Activated naive CD8-positive, alpha-beta T cell treated with anti-CD3 and anti-CD28 coated beads, Interleukin-2, amount 10 ng/mL, durations not matched to agents 7 days and 5 days (primary cell): ENCODE measurements at regions not wholly inside any gene's neighbourhood (a gene's known extent, or its start where the extent isn't known, plus 50 kb on each side); places are given as distances from the start of the nearest gene placed in this dataset.

ENCODE experiments used
- ATAC-seq: fragments of 150-1000 bp; cut with Tn5 transposase; one replicate; pipeline ENCODE4 v1.10.0; 2021; ENCODE audit warnings: low read depth, moderate library complexity
- POLR2A ChIA-PET: fragments of 350-600 bp; sonication (Branson Sonifier 250); formaldehyde crosslinking; loops from one replicate; lab custom pipeline; 2021; ENCODE audit warnings: antibody characterized with exemption; lab: Charles Lee
- DNase-seq: peaks from one replicate; pipeline ENCODE4 v3.0.0; 2021
- H3K27ac Mint-ChIP-seq: one replicate; pipeline ENCODE4 v1.8.0; 2022; ENCODE audit warnings: mild to moderate bottlenecking, mixed read lengths
- H3K27me3 Mint-ChIP-seq: one replicate; pipeline ENCODE4 v1.8.0; 2022; ENCODE audit warnings: mild to moderate bottlenecking, moderate library complexity, mixed read lengths
- H3K36me3 Mint-ChIP-seq: one replicate; pipeline ENCODE4 v1.8.0; 2021; ENCODE audit warnings: mild to moderate bottlenecking, mixed read lengths
- H3K4me1 Mint-ChIP-seq: one replicate; pipeline ENCODE4 v1.8.0; 2021; ENCODE audit warnings: mixed read lengths
- H3K4me3 Mint-ChIP-seq: one replicate; pipeline ENCODE4 v1.8.0; 2022; ENCODE audit warnings: mild to moderate bottlenecking, moderate library complexity, mixed read lengths
- H3K9me3 Mint-ChIP-seq: one replicate; pipeline ENCODE4 v1.8.0; 2021; ENCODE audit warnings: mixed read lengths

- ATAC-seq (no peak), DNase-seq (no peak)
- no peak overlapping the region for H3K4me3 Mint-ChIP-seq
- no peaks in the 10 kb centered on the region for H3K27me3 Mint-ChIP-seq
- POLR2A ChIA-PET = no interaction called here
- peaks cover 6% of the 10 kb centered on the region for H3K9me3 Mint-ChIP-seq
- H3K27ac Mint-ChIP-seq = no peak overlapping the region
- no peaks in the 10 kb centered on the region for H3K36me3 Mint-ChIP-seq
- H3K4me1 Mint-ChIP-seq = no peaks in the 10 kb centered on the region
Measured at GRCh38 chr1:105122041-105122440, 1372.3 kb downstream of the AMY1C start.

DNA sequence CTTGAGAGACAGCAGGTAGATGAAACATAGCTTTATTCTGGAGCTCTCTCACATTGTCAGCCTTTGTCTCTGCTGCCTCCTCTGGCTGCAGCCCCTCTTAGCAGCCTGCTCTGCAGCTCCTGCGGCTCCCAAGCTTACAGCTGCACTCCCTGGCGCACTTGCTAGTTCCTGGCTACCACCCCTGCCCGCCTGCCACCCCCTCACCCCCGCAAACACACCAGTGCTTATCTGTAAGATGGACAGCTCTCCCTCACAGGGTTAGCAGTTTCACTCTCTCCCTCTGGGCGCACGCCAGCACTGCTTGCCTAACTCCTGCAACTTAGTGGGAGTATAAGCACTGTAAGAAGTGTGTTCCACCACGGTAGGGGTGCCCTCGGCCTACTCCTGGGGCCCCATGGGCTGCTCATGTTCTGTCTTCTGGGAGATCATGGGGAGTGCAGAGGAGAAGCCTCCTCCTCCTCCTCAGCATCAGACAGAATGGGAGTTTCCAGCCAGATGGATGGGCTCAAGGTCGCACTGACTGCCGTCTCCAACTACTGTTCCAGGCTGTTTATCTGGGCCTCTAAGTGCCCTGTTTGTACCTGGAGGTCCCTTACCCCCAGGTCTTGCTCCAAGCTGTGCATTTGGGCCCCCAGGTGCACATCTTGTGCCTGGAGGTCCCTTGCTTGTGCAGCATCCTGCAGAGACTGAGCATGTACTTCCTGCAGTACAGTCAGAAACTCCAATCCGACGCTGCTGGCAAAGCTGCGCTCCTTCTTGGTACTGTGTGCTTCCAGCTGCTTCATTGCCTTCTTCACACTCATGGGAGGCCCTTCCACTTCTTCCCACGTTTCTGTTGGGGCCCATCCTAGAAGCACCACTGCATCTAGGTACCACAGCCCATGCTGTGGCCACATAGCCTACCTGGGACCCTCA lies 1388.1 kb downstream of the AMY1C start:
- Mint-ChIP-seq H3K27ac (no peak overlapping the region), H3K36me3 (no peaks in the 10 kb centered on the region), H3K4me3 (no peak overlapping the region), H3K9me3 (peaks cover 2% of the 10 kb centered on the region), H3K27me3 (no peaks in the 10 kb centered on the region), H3K4me1 (no peaks in the 10 kb centered on the region)
- POLR2A ChIA-PET = no interaction called here
- no peak for DNase-seq
- no peak for ATAC-seq

GRCh38 chr1:105138458-105138893 lies 1388.8 kb downstream of the AMY1C start:
- Mint-ChIP-seq H3K27me3 (no peaks in the 10 kb centered on the region), H3K4me3 (no peak overlapping the region), H3K36me3 (no peaks in the 10 kb centered on the region), H3K9me3 (peaks cover 2% of the 10 kb centered on the region), H3K27ac (no peak overlapping the region), H3K4me1 (no peaks in the 10 kb centered on the region)
- POLR2A ChIA-PET = no interaction called here
- DNase-seq = no peak
- no peak for ATAC-seq

DNA sequence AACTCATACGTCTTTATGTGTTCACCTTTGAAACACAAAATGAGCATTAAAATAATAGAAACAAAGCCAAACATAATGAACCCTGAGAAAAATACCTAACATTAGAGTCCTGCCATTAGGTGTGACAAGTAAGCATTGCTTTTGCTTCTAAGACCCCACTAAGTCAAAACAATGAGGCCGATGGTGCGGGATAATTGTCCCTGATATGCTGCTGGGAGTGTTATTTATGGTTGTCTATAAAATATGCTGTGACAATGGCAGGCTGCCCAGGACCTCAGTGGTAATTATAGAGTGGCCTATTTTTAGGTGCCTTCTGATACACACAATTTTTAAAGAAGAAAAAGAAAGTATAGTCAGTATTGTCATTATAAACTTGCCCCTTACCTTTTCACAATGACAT lies 1423.1 kb downstream of the AMY1C start:
- ATAC-seq (no peak), DNase-seq (no peak)
- H3K27me3 Mint-ChIP-seq = no peaks in the 10 kb centered on the region
- peaks cover 5% of the 10 kb centered on the region for H3K9me3 Mint-ChIP-seq
- no peaks in the 10 kb centered on the region for H3K36me3 Mint-ChIP-seq
- H3K4me3 Mint-ChIP-seq = no peak overlapping the region
- POLR2A ChIA-PET = no interaction called here
- H3K27ac Mint-ChIP-seq = no peak overlapping the region
- H3K4me1 Mint-ChIP-seq = no peaks in the 10 kb centered on the region

- no peak overlapping the region for H3K4me3 Mint-ChIP-seq
- H3K4me1 Mint-ChIP-seq = no peaks in the 10 kb centered on the region
- peaks cover 6% of the 10 kb centered on the region for H3K9me3 Mint-ChIP-seq
- no peaks in the 10 kb centered on the region for H3K27me3 Mint-ChIP-seq
- ATAC-seq (no peak), DNase-seq (no peak)
- H3K36me3 Mint-ChIP-seq = no peaks in the 10 kb centered on the region
- POLR2A ChIA-PET = no interaction called here
- H3K27ac Mint-ChIP-seq = no peak overlapping the region
Measured at GRCh38 chr1:105180789-105181188, 1431.1 kb downstream of the AMY1C start.

DNA sequence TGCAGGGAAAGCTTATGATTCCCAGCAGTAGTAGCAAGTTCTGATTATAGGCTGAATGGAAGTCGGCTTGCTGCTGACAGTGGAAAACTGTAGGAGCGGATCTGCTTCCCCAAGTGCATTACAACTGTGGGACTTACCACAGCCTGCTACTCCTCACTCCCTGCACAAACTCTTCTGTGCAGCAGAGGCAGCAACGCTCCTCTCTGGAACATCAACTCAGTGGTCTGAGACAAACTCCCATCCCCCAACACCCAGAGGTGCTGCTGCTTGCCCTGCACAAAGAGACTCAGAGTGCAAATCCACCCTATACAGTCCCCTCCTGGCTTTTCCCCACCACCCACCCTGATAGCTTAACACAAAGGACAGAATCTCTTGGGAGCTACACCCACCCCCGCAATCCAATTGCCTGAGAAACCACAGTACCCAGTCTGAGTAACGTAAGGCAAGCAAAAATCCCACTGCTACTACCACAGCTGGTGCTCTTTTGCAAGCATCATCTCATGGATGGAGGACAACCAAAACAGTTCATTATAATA lies 1455.2 kb downstream of the AMY1C start:
- no peak for DNase-seq
- H3K4me1 Mint-ChIP-seq = no peaks in the 10 kb centered on the region
- ATAC-seq = no peak
- peaks cover 3% of the 10 kb centered on the region for H3K9me3 Mint-ChIP-seq
- H3K27me3 Mint-ChIP-seq = no peaks in the 10 kb centered on the region
- H3K36me3 Mint-ChIP-seq = no peaks in the 10 kb centered on the region
- H3K27ac Mint-ChIP-seq = no peak overlapping the region
- POLR2A ChIA-PET = no interaction called here
- H3K4me3 Mint-ChIP-seq = no peak overlapping the region

DNA sequence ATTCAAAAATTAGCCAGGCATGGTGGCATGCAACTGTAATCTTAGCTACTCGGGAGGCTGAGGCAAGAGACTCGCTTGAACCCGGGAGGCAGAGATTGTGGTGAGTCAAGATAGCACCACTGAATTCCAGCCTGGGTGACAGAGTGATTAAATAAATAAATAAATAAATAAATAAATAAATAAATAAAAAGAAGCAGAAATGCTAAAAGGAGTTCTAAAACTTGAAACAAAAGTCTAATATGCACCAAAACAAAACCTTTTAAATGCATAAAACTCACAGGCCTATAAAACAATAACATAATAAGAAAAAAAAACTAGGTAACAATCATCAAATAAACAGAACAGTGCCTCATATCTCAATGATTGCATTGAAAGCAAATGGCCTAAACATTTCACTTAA lies 1458.9 kb downstream of the AMY1C start:
- POLR2A ChIA-PET = no interaction called here
- no peak overlapping the region for H3K4me3 Mint-ChIP-seq
- DNase-seq (no peak), ATAC-seq (no peak)
- H3K36me3 Mint-ChIP-seq = no peaks in the 10 kb centered on the region
- no peak overlapping the region for H3K27ac Mint-ChIP-seq
- H3K4me1 Mint-ChIP-seq = no peaks in the 10 kb centered on the region
- H3K27me3 Mint-ChIP-seq = no peaks in the 10 kb centered on the region
- peaks cover 11% of the 10 kb centered on the region for H3K9me3 Mint-ChIP-seq

DNA sequence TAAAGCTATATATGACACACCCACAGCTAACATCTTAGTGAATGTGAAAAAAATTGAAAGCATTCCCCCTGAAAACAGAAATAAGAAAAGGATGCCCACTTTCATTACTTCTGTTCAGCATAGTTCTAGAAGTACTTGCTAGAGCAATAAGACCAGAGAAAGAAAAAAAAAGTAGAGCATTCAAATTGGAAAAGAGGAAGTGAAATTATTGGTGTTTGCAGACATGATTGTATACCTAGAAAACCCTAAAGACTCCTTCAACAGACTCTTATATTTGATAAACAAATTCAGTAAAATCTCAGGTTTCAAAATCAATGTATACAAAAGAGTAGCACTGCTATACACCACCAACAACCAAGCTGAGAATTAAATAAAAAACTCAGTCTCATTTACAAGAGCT lies 1461.0 kb downstream of the AMY1C start:
- ATAC-seq = no peak
- no peaks in the 10 kb centered on the region for H3K27me3 Mint-ChIP-seq
- POLR2A ChIA-PET = no interaction called here
- H3K4me1 Mint-ChIP-seq = no peaks in the 10 kb centered on the region
- no peak overlapping the region for H3K27ac Mint-ChIP-seq
- no peak overlapping the region for H3K4me3 Mint-ChIP-seq
- no peaks in the 10 kb centered on the region for H3K36me3 Mint-ChIP-seq
- no peak for DNase-seq
- H3K9me3 Mint-ChIP-seq = peaks cover 10% of the 10 kb centered on the region

GRCh38 chr1:105231378-105231777 lies 1481.7 kb downstream of the AMY1C start:
- no peak overlapping the region for H3K4me3 Mint-ChIP-seq
- H3K27me3 Mint-ChIP-seq = no peaks in the 10 kb centered on the region
- H3K36me3 Mint-ChIP-seq = no peaks in the 10 kb centered on the region
- H3K9me3 Mint-ChIP-seq = peaks cover 8% of the 10 kb centered on the region
- H3K27ac Mint-ChIP-seq = no peak overlapping the region
- POLR2A ChIA-PET = no interaction called here
- H3K4me1 Mint-ChIP-seq = no peaks in the 10 kb centered on the region
- DNase-seq (no peak), ATAC-seq (no peak)

GRCh38 chr1:105243411-105243810 lies 1493.7 kb downstream of the AMY1C start:
- POLR2A ChIA-PET = no interaction called here
- H3K27ac Mint-ChIP-seq = no peak overlapping the region
- H3K9me3 Mint-ChIP-seq = peaks cover 8% of the 10 kb centered on the region
- ATAC-seq (no peak), DNase-seq (no peak)
- H3K4me1 Mint-ChIP-seq = no peaks in the 10 kb centered on the region
- no peak overlapping the region for H3K4me3 Mint-ChIP-seq
- H3K27me3 Mint-ChIP-seq = no peaks in the 10 kb centered on the region
- H3K36me3 Mint-ChIP-seq = no peaks in the 10 kb centered on the region

DNA sequence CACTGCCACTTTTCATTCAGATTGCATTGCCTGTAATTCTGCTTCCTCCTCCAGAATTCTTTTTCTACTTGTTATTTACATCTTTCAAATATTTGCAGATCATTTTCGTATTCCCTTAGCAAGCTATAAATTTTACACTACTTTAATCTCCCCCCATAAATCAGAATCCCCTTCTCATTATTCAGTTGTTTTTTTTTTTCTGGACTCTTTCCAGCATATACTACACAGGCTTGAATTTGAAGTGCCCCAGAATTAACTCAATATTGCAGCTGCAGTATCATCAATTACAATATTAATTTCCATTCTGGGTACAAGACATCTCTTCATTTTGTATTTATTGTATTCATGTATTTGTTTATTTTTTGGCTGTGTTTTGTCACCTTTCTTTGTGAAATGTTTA lies 1494.3 kb downstream of the AMY1C start:
- no peak overlapping the region for H3K27ac Mint-ChIP-seq
- peaks cover 9% of the 10 kb centered on the region for H3K9me3 Mint-ChIP-seq
- POLR2A ChIA-PET = no interaction called here
- no peaks in the 10 kb centered on the region for H3K4me1 Mint-ChIP-seq
- H3K36me3 Mint-ChIP-seq = no peaks in the 10 kb centered on the region
- no peak for DNase-seq
- H3K27me3 Mint-ChIP-seq = no peaks in the 10 kb centered on the region
- no peak for ATAC-seq
- H3K4me3 Mint-ChIP-seq = no peak overlapping the region

- Mint-ChIP-seq H3K4me1 (no peaks in the 10 kb centered on the region), H3K27me3 (no peaks in the 10 kb centered on the region), H3K36me3 (no peaks in the 10 kb centered on the region), H3K9me3 (peaks cover 4% of the 10 kb centered on the region), H3K27ac (no peak overlapping the region), H3K4me3 (no peak overlapping the region)
- ATAC-seq (no peak), DNase-seq (no peak)
- POLR2A ChIA-PET = no interaction called here
Measured at GRCh38 chr1:105254906-105255305, 1505.2 kb downstream of the AMY1C start.

- no peak for ATAC-seq
- no peak overlapping the region for H3K4me3 Mint-ChIP-seq
- peaks cover 6% of the 10 kb centered on the region for H3K9me3 Mint-ChIP-seq
- H3K27ac Mint-ChIP-seq = no peak overlapping the region
- no peaks in the 10 kb centered on the region for H3K4me1 Mint-ChIP-seq
- no peaks in the 10 kb centered on the region for H3K27me3 Mint-ChIP-seq
- no peak for DNase-seq
- POLR2A ChIA-PET = no interaction called here
- H3K36me3 Mint-ChIP-seq = no peaks in the 10 kb centered on the region
Measured at GRCh38 chr1:105260001-105260400, 1510.3 kb downstream of the AMY1C start.

DNA sequence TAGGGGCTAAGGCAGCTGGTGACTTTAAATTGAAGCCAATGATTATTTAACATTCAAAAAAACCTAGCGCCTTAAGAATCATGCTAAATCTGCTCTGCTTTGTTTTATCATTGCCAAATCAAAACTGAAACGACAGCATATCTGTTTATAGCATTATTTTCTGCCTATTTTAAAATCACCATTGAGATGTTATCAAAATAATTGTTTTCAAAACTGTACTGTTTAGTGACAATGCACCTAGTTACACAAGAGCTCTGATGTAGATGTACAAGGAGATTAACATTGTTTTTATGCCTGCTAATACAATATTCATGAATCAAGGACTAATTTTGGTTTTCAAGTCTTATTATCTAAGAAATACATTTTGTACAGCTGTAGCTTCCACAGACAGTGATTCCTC lies 1521.3 kb downstream of the AMY1C start:
- H3K27ac Mint-ChIP-seq = no peak overlapping the region
- no peaks in the 10 kb centered on the region for H3K4me1 Mint-ChIP-seq
- no peaks in the 10 kb centered on the region for H3K27me3 Mint-ChIP-seq
- no peaks in the 10 kb centered on the region for H3K36me3 Mint-ChIP-seq
- H3K4me3 Mint-ChIP-seq = no peak overlapping the region
- DNase-seq = no peak
- peaks cover 11% of the 10 kb centered on the region for H3K9me3 Mint-ChIP-seq
- POLR2A ChIA-PET = no interaction called here
- ATAC-seq = no peak
